HG03097 (cell line): ENCODE measurements at regions not wholly inside any gene's neighbourhood (a gene's known extent, or its start where the extent isn't known, plus 50 kb on each side); places are given as distances from the start of the nearest gene placed in this dataset.

ENCODE experiments used
- ATAC-seq: cut with Tn5 transposase; IDR thresholded peaks from one replicate; pipeline ENCODE4 v1.9.1; 2021; ENCODE audit not compliant: unreplicated experiment, low FRiP score

- no peak for ATAC-seq
These were observed 60.3 kb upstream of the GREM2 start for GRCh38 chr1:240672132-240672811.

- no peak for ATAC-seq
These were observed 55.4 kb upstream of the GREM2 start for GRCh38 chr1:240667351-240667750.

GRCh38 chr1:240666568-240667198 is 54.7 kb upstream of the GREM2 start:
- ATAC-seq = no peak

- no peak for ATAC-seq
These were observed 51.4 kb upstream of the GREM2 start for GRCh38 chr1:240663169-240663879.
